Astrocyte (in vitro differentiated cells and primary cell): ENCODE measurements at regions not wholly inside any gene's neighbourhood (a gene's known extent, or its start where the extent isn't known, plus 50 kb on each side); places are given as distances from the start of the nearest gene placed in this dataset.

Source experiments
- DNase-seq: peaks from one replicate; pipeline ENCODE4 v3.0.0-alpha.2; 2010; ENCODE audit warnings: low read depth
- FAIRE-seq: peaks from 2 replicates; lab custom pipeline; 2011; peaks lifted over from hg19 to GRCh38; lab: Jason Lieb, UNC
- H2AFZ ChIP-seq: 2 replicates; pipeline ENCODE4 v1.6.0; 2012; ENCODE audit warnings: low read depth, low read length, inconsistent platforms
- H3K27ac ChIP-seq: 2 replicates; pipeline ENCODE4 v1.5.1; 2011; ENCODE audit warnings: low read depth, low read length, inconsistent platforms
- H3K27me3 ChIP-seq: 2 replicates; pipeline ENCODE4 v1.6.0; 2011; ENCODE audit warnings: low read length, inconsistent platforms; ENCODE audit not compliant: insufficient read depth
- H3K36me3 ChIP-seq: 2 replicates; pipeline ENCODE4 v1.5.1; 2011; ENCODE audit warnings: low read length, inconsistent platforms; ENCODE audit not compliant: insufficient read depth
- H3K4me1 ChIP-seq: 2 replicates; pipeline ENCODE4 v1.5.1; 2011; ENCODE audit warnings: low read length, inconsistent platforms; ENCODE audit not compliant: insufficient read depth
- H3K4me2 ChIP-seq: 2 replicates; pipeline ENCODE4 v1.6.0; 2012; ENCODE audit warnings: low read length, inconsistent platforms
- H3K4me3 ChIP-seq: 2 replicates; pipeline ENCODE4 v1.5.1; 2011; ENCODE audit warnings: low read depth, mild to moderate bottlenecking, low read length, inconsistent platforms; ENCODE audit not compliant: insufficient read depth
- H3K79me2 ChIP-seq: 2 replicates; pipeline ENCODE4 v1.6.0; 2012; ENCODE audit warnings: mild to moderate bottlenecking, low read length, inconsistent platforms; ENCODE audit not compliant: insufficient read depth
- H3K9ac ChIP-seq: 2 replicates; pipeline ENCODE4 v1.6.0; 2012; ENCODE audit warnings: mild to moderate bottlenecking, low read length, inconsistent platforms
- H3K9me3 ChIP-seq: 2 replicates; pipeline ENCODE4 v1.5.1; 2012; ENCODE audit warnings: low read depth, mild to moderate bottlenecking, low read length, inconsistent platforms; ENCODE audit not compliant: insufficient read depth
- H4K20me1 ChIP-seq: 2 replicates; pipeline ENCODE4 v1.6.0; 2012; ENCODE audit warnings: low read length, inconsistent platforms; ENCODE audit not compliant: insufficient read depth
- H3K27ac Mint-ChIP-seq: one replicate; pipeline ENCODE4 v1.8.0; 2021; ENCODE audit warnings: mild to moderate bottlenecking, mixed read lengths; ENCODE audit not compliant: unreplicated experiment
- H3K27me3 Mint-ChIP-seq: one replicate; pipeline ENCODE4 v1.8.0; 2021; ENCODE audit warnings: low read depth, mixed read lengths; ENCODE audit not compliant: unreplicated experiment
- H3K36me3 Mint-ChIP-seq: one replicate; pipeline ENCODE4 v1.8.0; 2021; ENCODE audit warnings: low read depth, mixed read lengths; ENCODE audit not compliant: unreplicated experiment
- H3K4me1 Mint-ChIP-seq: one replicate; pipeline ENCODE4 v1.8.0; 2021; ENCODE audit warnings: low read depth, mixed read lengths; ENCODE audit not compliant: unreplicated experiment
- H3K4me3 Mint-ChIP-seq: one replicate; pipeline ENCODE4 v1.8.0; 2021; ENCODE audit warnings: mild to moderate bottlenecking, moderate library complexity, mixed read lengths; ENCODE audit not compliant: unreplicated experiment
- H3K9me3 Mint-ChIP-seq: one replicate; pipeline ENCODE4 v1.8.0; 2021; ENCODE audit warnings: mild to moderate bottlenecking, mixed read lengths; ENCODE audit not compliant: unreplicated experiment
- CTCF ChIP-seq: IDR thresholded peaks from 2 replicates; pipeline ENCODE4 v1.5.1; 2011; ENCODE audit warnings: low read depth, mild to moderate bottlenecking, inconsistent platforms, low read length, moderate library complexity; ENCODE audit not compliant: insufficient read depth
- EZH2 ChIP-seq: IDR thresholded peaks from 2 replicates; pipeline ENCODE4 v1.6.1; 2012; ENCODE audit warnings: mild to moderate bottlenecking, low read length, inconsistent platforms; ENCODE audit not compliant: insufficient read depth

GRCh38 chr12:126185025-126185424, 1119.8 kb downstream of the AACS start:
- peaks cover 7% of the 10 kb centered on the region for H3K9me3 Mint-ChIP-seq
- no peaks in the 10 kb centered on the region for H3K36me3 Mint-ChIP-seq
- Histone ChIP-seq H3K4me2 (no peak overlapping the region), H3K27ac (no peak overlapping the region), H3K4me3 (no peak overlapping the region), H4K20me1 (no peaks in the 10 kb centered on the region), H2AFZ (no peak overlapping the region), H3K36me3 (no peaks in the 10 kb centered on the region), H3K9me3 (no peaks in the 10 kb centered on the region), H3K27me3 (no peaks in the 10 kb centered on the region), H3K9ac (no peak overlapping the region), H3K79me2 (no peaks in the 10 kb centered on the region), H3K4me1 (no peaks in the 10 kb centered on the region)
- H3K27me3 Mint-ChIP-seq, result no peaks in the 10 kb centered on the region
- H3K4me1 Mint-ChIP-seq, result no peaks in the 10 kb centered on the region
- no peak overlapping the region for H3K4me3 Mint-ChIP-seq
- no peak for FAIRE-seq
- no peak for DNase-seq
- no peak overlapping the region for H3K27ac Mint-ChIP-seq
- TF ChIP-seq EZH2 (no peak), CTCF (no peak)

- Histone ChIP-seq H3K4me1 (no peaks in the 10 kb centered on the region), H3K27ac (no peak overlapping the region), H3K4me2 (no peak overlapping the region), H3K36me3 (no peaks in the 10 kb centered on the region), H2AFZ (no peak overlapping the region), H3K4me3 (no peak overlapping the region), H4K20me1 (no peaks in the 10 kb centered on the region), H3K79me2 (no peaks in the 10 kb centered on the region), H3K9ac (no peak overlapping the region), H3K9me3 (no peaks in the 10 kb centered on the region), H3K27me3 (peaks cover 3% of the 10 kb centered on the region)
- FAIRE-seq (no peak), DNase-seq (no peak)
- H3K27me3 Mint-ChIP-seq, result no peaks in the 10 kb centered on the region
- H3K9me3 Mint-ChIP-seq, result peaks cover 5% of the 10 kb centered on the region
- H3K36me3 Mint-ChIP-seq, result no peaks in the 10 kb centered on the region
- no peak overlapping the region for H3K4me3 Mint-ChIP-seq
- TF ChIP-seq CTCF (no peak), EZH2 (no peak)
- H3K27ac Mint-ChIP-seq, result no peak overlapping the region
- no peaks in the 10 kb centered on the region for H3K4me1 Mint-ChIP-seq
These were observed 1124.6 kb downstream of the AACS start for GRCh38 chr12:126189856-126190255.

- H3K27ac ChIP-seq, result no peak overlapping the region
- no peaks in the 10 kb centered on the region for H3K27me3 Mint-ChIP-seq
- H3K4me3 ChIP-seq, result peak overlapping the region; percentile 49
- FAIRE-seq (no peak), DNase-seq (peak; percentile 4)
- no peak overlapping the region for H3K27ac Mint-ChIP-seq
- no peaks in the 10 kb centered on the region for H3K4me1 Mint-ChIP-seq
- peaks cover 3% of the 10 kb centered on the region for H3K9me3 Mint-ChIP-seq
- H3K9me3 ChIP-seq, result peaks cover 2% of the 10 kb centered on the region
- no peaks in the 10 kb centered on the region for H4K20me1 ChIP-seq
- peaks cover 3% of the 10 kb centered on the region for H3K27me3 ChIP-seq
- TF ChIP-seq CTCF (no peak), EZH2 (peak; percentile 40)
- H3K4me2 ChIP-seq, result peak overlapping the region; percentile 84
- H3K36me3 Mint-ChIP-seq, result no peaks in the 10 kb centered on the region
- no peaks in the 10 kb centered on the region for H3K79me2 ChIP-seq
- H3K4me1 ChIP-seq, result no peaks in the 10 kb centered on the region
- no peak overlapping the region for H3K9ac ChIP-seq
- peak overlapping the region; percentile 66 for H2AFZ ChIP-seq
- H3K36me3 ChIP-seq, result no peaks in the 10 kb centered on the region
- no peak overlapping the region for H3K4me3 Mint-ChIP-seq
These were observed 1126.0 kb downstream of the AACS start for GRCh38 chr12:126191031-126191891.
